Suppressor macrophage treated with lipopolysaccharide for 4 hours (primary cell): ENCODE measurements at regions not wholly inside any gene's neighbourhood (a gene's known extent, or its start where the extent isn't known, plus 50 kb on each side); places are given as distances from the start of the nearest gene placed in this dataset.
"Not testable (repeated sequence)": the region's sequence is repeated elsewhere in the genome, so short reads cannot be mapped to it uniquely, and the experiment has no call there.

Experiments used
- DNase-seq: peaks from one replicate; pipeline ENCODE4 v3.0.0-alpha.2; 2020

DNA sequence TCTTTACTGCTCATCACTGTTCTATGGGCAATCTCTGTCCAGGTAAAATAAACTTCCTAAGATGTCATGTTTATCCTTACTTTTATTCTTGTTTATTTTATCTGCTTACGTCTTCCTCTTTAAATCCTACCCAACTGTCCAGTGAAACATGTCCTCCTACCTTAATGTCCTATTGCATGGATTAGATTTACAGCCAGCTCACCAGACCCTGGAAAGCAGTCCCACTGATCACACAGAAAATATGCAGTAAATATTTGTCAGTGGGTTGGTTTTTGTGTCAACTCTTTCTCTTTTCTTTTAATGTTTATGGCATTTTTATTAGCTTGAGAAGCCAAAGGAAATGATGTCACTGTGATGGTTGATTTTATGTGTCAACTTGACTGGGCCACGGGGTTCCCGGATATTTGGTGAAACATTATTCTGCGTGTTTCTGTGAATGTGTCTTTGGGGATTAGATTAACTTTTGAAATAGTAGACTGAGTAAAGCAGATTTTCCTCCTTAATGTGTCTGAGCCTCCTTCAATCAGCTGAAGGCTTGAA is 258.3 kb downstream of the SRGAP2C start:
- DNase-seq, result peak; percentile 34

DNA sequence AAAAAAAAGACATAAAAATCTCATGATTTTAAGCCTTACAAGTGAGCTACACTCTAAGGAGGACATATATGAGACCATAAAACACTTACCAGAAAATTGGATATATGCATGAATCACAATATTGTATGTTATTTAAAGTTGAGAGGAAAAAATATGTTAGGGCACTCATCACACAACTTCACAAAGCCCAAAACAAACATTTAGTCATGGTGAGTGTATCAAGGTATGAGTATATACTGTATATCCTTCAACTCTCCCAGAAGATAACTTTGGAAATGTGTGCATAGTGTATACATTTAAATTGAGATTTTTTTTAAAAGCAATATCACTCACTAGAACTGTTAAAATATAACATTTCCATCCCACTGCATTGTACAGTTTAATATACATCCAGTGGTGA is 259.3 kb downstream of the SRGAP2C start:
- DNase-seq, result no peak

DNA sequence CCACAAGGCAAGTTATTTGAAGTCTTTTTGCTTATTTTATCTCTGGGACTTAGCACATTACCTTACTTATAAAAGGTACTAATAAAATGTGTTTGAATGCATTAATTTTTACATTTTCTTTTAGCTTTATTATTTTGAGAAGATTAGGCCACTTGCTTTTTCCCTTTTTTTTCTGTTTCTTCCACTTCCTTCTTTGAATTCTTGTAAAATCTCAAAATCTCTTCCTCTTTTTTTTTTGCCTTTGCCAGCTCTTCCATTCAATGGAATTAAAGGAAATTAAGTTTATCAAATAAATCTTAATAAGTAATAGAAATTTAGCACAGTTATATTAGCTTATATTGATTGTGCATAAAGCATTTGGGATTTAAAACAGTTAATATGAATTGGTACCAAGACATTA is 260.9 kb downstream of the SRGAP2C start:
- DNase-seq, result peak; percentile 24

DNA sequence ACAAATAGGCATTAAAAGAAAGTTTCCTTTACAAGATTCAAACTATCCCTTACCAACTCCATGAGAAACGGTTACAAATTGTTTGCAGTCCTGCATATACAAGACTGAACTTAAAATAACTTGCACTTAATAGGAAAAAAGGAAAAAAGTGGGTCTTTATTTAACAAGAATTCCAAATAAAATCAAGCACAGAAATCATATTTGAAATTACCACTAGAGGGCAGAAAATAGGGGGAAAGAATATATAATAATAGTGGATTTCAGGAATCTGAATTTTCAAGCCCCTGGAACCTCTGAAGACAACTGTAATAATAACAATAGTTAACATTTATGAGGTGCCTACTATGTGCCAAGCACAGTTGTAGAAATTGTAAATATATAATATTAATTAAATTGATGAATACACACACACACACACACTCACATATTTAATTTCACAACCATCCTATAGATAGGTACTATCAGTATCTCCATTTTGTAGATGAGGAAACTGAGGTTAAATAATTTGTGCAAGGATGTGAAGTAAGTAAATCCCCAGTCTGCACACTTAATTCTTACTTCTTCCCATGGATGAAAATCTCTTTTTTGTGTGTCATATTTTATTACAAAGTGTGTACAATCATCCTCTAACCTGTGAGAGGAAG is 262.6 kb downstream of the SRGAP2C start:
- peak; percentile 11 for DNase-seq

DNA sequence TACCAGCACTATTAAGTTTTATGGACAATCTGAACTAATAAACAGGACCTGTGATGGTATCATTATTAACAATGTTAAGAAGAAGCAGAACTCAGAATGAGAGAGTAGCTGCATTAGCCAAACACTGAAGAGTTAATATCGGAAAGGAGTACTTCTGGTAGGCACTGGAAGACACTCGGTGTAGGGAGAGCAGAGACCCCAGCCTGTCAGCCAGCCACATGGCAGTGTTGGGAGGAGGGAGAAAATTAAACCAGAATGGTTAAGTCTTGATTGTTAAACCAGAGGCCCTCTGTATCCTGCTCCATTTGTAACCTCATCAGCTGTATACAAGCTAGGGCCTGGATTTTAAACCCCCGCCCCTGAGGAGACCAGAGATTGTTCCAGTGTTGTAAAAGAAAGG is 263.3 kb downstream of the SRGAP2C start:
- DNase-seq, result not testable (repeated sequence)

- peak; percentile 9 for DNase-seq
Observed at GRCh38 chr1:121448851-121449250, 264.1 kb downstream of the SRGAP2C start.

GRCh38 chr1:121452484-121452883 is 267.7 kb downstream of the SRGAP2C start:
- DNase-seq, result no peak

GRCh38 chr1:121458291-121459048 is 273.7 kb downstream of the SRGAP2C start:
- DNase-seq, result peak; percentile 93

DNA sequence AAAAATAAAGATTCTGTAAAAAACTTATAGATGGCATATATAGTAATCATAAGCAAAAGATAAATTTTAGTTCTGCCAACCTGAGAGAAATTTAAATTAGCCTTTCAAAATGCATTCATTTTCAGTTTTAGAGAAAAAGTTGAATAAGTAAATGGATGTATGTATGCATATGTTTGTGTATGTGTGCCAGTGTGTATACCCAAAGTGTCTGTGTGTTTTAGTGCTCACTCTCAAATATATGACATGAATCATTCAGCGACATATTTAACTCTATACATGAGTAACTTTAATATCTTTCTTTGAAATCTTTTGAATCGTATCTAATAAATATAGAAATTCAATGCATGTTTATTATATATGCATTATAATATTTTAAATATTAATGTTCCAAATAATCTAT is 274.5 kb downstream of the SRGAP2C start:
- DNase-seq, result no peak

GRCh38 chr1:121469395-121469794 is 284.6 kb downstream of the SRGAP2C start:
- DNase-seq, result not testable (repeated sequence)

DNA sequence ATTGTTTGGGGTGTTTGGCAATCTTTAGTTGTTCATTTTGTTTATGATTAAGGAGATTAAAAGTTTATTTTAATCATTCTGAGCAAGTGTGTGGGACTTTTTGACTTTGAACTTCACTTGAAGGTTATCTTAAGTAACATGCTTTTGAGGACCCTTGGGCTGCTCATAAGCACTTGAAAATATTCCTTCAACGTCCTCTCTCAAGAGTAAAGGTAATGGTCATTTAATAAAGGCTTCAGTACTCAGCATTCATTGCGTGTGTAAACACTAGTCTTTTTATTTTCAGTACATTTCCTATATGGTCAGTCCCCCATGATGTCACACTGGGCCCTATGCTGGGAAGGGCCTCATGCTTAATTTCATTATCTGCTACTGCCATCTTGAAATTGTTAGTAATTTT is 285.6 kb downstream of the SRGAP2C start:
- not testable (repeated sequence) for DNase-seq

GRCh38 chr1:121471523-121471922 is 286.7 kb downstream of the SRGAP2C start:
- DNase-seq, result peak; percentile 4

- no peak for DNase-seq
Observed at GRCh38 chr1:121472017-121472416, 287.2 kb downstream of the SRGAP2C start.

- no peak for DNase-seq
Observed at GRCh38 chr1:121483234-121483633, 298.5 kb downstream of the SRGAP2C start.

GRCh38 chr1:121483961-121484424 is 299.2 kb downstream of the SRGAP2C start:
- DNase-seq, result peak; percentile 50

DNA sequence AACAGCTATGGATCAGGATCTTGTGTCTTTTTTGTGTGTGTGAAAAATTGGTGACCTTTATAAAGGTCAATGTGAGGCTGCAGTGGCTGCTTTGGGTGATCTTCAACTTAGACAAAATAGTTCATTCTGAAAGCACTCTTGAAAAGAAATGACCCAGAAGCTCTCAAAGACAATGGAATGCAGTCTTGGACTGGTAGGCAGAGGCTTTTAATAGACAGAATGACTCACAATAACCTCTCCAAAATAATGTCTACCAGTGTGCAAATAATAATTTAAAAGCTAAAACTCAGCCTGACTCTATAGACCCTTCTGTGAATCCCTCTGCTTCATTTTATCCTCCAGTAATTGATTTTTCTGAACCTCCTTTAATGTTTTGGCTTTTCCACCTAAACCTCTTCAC is 310.0 kb downstream of the SRGAP2C start:
- not testable (repeated sequence) for DNase-seq

- DNase-seq, result peak; percentile 89
Observed at GRCh38 chr1:121511455-121511854, 326.7 kb downstream of the SRGAP2C start.

GRCh38 chr1:121511876-121512275 is 327.1 kb downstream of the SRGAP2C start:
- peak; percentile 78 for DNase-seq

DNA sequence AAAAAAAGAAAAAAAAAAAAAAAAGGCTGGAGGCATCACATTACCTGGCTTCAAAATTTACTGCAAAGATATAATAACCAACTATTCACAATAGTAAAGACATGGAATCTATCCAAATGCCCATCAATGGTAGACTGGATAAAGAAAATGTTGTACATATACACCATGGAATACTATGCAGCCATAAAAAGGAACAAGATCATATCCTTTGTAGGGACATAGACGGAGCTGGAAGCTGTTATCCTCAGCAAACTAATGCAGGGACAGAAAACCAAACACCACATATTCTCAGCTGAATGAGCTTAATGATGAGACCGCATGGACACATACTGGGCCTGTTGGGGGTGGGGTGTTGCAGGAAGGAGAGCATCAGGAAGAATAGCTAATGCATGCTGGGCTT is 330.5 kb downstream of the SRGAP2C start:
- DNase-seq, result no peak

DNA sequence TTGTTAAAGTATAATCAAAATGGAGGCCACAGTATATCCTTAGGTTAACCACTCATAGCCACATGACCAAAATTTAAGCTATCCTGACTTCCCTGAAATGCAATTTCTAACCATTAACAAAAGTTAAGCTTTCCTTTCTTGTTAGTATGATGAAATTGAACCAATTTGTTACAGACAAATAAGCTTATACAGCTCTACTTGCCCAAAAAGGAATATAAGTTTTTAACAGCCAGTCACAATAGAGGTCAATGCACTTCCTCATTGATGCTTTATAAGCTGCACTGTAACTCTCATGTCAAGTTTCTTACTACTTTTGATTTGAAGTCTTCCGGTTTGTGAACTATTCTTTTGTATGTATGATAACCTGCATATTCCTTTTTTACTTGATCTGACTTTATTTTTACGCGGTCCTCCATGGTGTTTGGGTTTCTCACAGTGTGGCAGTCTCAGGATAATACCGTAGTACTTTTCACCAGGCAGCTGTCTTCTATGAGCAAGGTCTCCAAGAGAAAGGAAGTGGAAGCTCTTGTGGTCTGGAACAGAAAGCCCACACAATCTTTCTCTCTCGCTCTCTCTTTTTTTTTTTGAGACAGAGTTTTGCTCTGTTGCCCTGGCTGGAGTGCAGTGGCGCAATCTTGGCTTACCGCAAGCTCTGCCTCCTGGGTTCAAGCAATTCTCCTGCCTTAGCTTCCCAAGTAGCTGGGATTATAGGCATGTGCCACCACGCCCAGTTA is 331.6 kb downstream of the SRGAP2C start:
- peak; percentile 80 for DNase-seq

GRCh38 chr1:121517586-121518230 is 332.9 kb downstream of the SRGAP2C start:
- DNase-seq, result no peak

DNA sequence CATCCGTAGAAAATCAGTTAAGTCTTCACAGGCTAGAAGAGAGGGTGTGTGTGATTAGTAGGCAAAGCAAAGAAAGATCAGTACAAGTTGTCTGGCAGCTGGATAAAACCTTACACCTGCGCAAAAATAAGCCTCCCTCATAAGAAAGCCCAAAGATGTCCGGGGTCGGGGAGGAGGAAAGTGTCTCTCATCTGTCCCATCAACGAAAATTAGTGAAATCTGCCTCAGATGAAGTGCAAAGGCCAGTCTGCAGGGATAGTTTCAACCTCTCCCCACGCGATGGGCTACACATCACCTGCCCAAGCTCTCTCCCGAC is 333.9 kb downstream of the SRGAP2C start:
- DNase-seq, result no peak
